ENCODE measurements at regions not wholly inside any gene's neighbourhood (a gene's known extent, or its start where the extent isn't known, plus 50 kb on each side); places are given as distances from the start of the nearest gene placed in this dataset.
"Not testable (repeated sequence)": the region's sequence is repeated elsewhere in the genome, so short reads cannot be mapped to it uniquely, and the experiment has no call there.

GRCh38 chr16:5789033-5789432 is 691.4 kb upstream of the EEF2KMT start:
- DNase-seq, result no peak

DNA sequence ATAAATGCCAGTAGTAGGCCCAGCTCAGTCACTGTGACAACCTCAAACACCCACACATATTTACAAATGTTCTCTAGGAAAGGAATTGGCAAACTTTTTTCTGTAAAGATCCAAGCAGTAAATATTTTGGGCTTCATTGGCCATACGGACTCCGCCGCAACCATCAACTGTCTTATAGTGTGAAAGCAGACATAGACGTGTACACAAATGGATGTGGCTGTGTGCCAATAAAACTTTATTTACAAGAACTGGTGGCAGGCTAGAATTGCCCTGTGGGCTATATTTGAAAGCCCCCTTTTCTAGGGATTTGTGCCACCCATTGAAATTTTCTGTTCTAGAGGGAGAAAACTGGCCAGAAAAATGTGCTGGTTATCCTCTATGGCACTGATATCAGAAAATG is 683.8 kb upstream of the EEF2KMT start:
- no peak for DNase-seq

GRCh38 chr16:5776876-5777275 is 679.3 kb upstream of the EEF2KMT start:
- DNase-seq, result no peak

GRCh38 chr16:5775916-5776315 is 678.3 kb upstream of the EEF2KMT start:
- no peak for DNase-seq

DNA sequence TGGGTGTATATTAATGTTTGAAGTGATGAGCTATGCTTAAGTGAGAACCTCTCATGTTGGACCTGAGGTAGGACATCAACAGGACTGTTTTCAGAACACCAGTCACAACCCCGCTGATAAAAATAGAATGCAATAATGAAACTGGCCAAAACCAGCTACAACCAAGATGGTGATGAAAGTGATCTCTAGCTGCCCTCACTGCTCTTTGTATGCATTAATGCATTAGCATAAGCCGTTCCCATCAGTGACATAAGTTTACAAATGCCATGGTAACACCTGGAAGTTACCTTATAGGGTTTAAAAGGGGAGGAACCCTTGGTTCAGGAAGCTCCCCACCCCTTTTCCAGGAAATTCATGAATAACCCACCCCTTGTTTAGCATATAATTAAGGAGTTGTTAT is 672.5 kb upstream of the EEF2KMT start:
- no peak for DNase-seq

GRCh38 chr16:5769513-5769912 is 671.9 kb upstream of the EEF2KMT start:
- no peak for DNase-seq

DNA sequence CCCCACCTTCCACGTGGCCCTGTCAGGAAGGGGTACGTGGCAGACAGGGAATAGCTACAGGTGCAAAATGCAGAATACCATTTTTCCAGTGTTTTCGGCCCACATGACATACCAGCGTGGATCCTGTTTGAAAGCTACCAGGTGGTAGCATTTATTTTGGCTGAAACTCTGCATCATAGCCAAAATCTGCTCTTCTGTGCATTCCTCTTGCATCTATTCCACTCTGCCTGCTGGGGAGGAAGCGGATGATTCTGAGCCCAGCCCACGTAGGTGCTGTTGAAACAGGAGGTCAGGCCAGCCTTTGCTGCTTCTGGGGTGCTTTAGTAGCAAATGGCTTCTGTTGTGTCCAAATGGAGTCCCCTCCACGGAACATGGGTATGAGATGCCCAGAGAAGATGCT is 670.9 kb upstream of the EEF2KMT start:
- no peak for DNase-seq

- DNase-seq, result no peak
Observed at GRCh38 chr16:5763176-5763575, 665.6 kb upstream of the EEF2KMT start.

GRCh38 chr16:5762362-5762761 is 664.8 kb upstream of the EEF2KMT start:
- DNase-seq, result no peak

- DNase-seq, result no peak
Observed at GRCh38 chr16:5761592-5761991, 664.0 kb upstream of the EEF2KMT start.

- DNase-seq, result no peak
Observed at GRCh38 chr16:5758281-5758680, 660.7 kb upstream of the EEF2KMT start.

DNA sequence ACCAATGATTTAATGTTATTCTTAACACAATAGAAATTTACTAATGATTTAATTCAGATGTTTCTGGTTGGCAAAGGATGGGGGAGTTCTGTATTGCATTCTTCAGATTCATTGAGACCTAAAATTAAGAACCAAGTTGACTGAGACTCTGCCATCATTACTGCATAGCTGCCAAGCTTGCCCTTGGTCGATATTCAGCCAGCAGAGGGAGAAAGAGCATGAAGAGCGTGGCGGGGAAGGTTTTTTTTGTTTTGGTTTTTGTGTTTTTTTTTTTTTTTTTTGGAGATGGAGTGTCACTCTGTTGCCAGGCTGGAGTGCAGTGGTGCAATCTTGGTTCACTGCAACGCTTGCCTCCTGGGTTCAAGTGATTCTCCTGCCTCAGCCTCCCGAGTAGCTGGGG is 659.4 kb upstream of the EEF2KMT start:
- DNase-seq, result no peak

GRCh38 chr16:5753381-5753780 is 655.8 kb upstream of the EEF2KMT start:
- DNase-seq, result no peak

DNA sequence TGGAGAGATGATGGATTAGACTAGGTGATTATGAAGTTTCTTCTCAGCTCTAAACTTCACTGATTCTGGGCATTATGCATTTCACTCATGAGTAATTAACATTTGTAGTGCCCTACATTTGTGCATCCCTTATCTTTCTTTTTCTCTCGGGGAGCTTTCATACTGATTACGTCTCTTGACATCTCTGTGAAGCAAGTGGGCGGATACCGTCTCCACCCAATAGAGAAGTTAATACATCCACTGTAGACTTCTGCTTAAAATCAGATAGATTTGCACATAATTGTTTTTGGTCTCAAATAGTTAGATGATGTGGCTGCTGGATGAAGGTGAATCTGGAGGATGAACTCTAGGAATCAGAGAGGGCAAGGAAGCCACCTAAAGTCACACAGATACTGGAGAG is 653.6 kb upstream of the EEF2KMT start:
- no peak for DNase-seq

GRCh38 chr16:5750439-5750838 is 652.8 kb upstream of the EEF2KMT start:
- not testable (repeated sequence) for DNase-seq

DNA sequence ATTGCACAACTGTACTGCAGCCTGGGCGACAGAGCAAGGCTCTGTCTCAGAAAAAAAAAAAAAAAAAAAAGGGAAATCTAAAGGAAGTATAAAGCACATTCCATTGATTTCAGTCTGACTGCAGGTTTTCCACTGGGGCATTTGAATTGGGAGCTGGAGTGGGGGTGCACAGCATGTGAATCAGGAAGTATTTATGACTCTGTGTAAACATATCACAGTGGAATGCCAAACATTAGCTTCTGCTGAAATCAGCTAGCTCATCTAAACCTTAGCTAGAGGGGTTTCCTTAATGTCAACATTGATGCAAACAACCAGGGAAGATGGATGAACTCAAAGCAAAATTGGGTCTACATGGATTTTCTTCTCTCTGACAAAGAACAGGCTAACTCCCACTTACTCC is 641.0 kb upstream of the EEF2KMT start:
- DNase-seq, result no peak

GRCh38 chr16:5736209-5736930 is 638.8 kb upstream of the EEF2KMT start:
- no peak for DNase-seq

DNA sequence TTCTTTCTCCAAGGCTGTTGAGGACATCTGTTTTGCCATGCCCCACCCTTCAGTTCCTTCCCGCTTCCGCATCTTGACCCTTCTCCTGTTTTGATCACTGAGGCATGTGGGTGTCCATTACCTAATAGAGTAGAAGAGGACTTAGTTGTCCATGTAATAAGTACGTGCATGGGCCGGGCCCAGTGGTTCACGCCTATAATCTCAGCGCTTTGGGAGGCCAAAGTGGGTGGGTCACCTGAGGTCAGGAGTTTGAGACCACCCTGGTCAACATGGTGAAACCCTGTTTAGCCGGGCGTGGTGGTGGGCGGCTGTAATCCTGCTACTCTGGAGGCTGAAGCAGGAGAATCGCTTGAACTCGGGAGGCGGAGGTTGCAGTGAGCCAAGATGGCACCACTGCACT is 637.8 kb upstream of the EEF2KMT start:
- DNase-seq, result no peak

DNA sequence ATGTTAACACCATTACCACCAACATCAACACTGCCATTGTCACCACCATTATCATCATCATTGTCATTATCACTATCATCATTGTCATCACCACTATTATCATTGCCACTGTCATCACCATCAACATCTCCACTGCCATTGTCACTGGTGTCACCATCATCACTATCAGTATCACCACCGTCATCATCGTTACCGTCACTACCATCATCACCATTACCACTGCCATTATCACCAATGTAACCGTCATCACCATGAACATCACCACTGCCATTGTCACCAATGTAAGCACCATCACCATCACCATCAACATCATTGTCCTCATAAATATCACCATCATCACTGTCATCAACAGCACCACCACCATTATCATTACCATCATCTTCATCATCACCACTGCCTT is 633.2 kb upstream of the EEF2KMT start:
- DNase-seq, result no peak

GRCh38 chr16:5722116-5722619 is 624.6 kb upstream of the EEF2KMT start:
- no peak for DNase-seq

DNA sequence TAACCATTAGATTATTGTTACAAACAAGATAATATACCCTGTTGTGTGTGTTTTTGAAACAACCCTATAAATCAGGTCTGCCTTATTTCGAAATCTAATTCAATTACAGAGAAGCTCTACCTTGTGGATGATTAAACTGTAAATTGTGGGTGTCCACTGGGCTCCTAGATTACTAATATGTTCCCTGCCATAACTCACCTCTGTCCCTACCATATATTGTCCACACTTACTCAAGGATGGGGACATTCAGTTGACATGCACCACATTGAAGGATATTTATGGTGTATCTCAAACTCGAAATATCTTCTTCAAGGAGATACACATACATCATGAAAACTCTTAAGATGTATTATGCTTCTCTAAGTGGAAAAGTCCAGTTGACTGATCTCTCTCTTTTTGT is 617.6 kb upstream of the EEF2KMT start:
- DNase-seq, result no peak

DNA sequence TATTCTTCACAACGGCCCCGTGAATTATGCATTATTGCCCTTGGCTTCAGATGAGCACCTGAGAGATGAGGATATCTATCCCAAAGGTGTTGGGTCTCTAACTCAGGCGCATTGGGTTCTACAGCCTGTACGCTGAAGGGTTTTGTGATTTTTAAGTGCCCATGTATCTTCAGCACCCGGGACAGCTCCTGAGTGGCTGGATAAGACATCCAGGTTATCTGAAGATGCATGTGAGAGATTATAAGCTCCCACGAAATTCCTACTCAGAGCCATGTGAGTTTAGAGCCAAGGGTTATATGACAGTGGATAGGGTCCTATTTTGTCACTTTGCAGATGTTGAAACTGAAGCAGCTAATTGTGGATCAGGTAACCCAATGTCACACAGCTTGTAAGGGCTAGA is 612.3 kb upstream of the EEF2KMT start:
- no peak for DNase-seq

DNA sequence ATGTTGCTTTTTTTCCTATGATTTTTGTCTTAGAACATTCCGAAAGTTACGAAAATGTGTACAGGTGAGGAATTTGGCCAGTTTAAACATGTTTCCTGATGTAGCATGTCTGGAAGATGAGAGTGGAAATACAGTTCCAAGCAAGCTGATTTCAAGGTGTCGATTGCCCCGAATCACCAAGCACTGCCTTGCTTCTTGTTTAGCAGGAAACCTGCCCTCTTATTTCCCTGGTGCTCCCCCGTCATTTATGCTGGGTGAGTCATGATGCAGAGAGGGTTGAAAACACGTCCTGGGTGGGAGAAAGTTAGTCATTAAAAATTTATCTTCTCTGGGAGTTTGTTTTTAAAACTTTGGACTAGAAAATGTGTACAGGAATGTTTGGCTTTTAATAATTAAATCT is 608.6 kb upstream of the EEF2KMT start:
- no peak for DNase-seq

GRCh38 chr16:5704271-5704670 is 606.7 kb upstream of the EEF2KMT start:
- DNase-seq, result no peak

DNA sequence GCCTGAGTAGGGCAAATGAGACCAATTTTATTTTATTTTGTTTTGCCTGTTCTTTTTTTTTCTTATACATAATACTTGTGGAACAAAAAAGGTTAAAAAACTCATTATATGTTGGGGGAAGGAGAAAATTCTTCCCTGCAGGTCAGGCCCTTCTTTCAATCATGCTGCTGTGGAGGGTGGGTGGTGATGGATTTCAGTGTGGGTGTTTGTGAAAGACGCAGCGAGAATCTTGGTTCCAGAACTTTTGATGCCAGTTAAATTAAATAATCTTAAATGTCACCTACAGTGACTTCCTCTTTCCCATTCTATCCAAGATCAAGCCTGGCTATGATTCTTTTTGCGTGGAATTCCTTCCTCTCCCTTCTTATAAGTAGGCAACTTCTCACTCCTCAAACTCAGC is 595.8 kb upstream of the EEF2KMT start:
- DNase-seq, result no peak

Data from activated effector memory CD4-positive, alpha-beta T cell treated with anti-CD3 and anti-CD28 coated beads, Interleukin-2, amount 50 U/mL, for 16 hours (primary cell).